K562 (cell line): ENCODE measurements at regions not wholly inside any gene's neighbourhood (a gene's known extent, or its start where the extent isn't known, plus 50 kb on each side); places are given as distances from the start of the nearest gene placed in this dataset.

Experiments used
- ATAC-seq: fragments of 200-7000 bp; cut with Tn5 transposase; 3 replicates; pipeline ENCODE4 v1.9.1; 2020; ENCODE audit warnings: moderate library complexity
- BruUV-seq: library from RNA; stranded (reverse); fragments of 400-500 nt; replicated peaks from 2 replicates; lab custom pipeline; 2021; lab: Mats Ljungman, UMichigan
- CTCF ChIA-PET: fragments of 300-600 bp; formaldehyde crosslinking; extraction: SDS; loops from one replicate; lab custom pipeline; 2021; ENCODE audit warnings: low intra/inter-chr PET ratio; lab: Yijun Ruan, JAX
- POLR2A ChIA-PET: fragments of 300-600, 350-650 bp; sonication (Branson Sonifier 250); formaldehyde crosslinking; extraction: SDS; loops from one replicate; lab custom pipeline; 2021; ENCODE audit warnings: antibody characterized with exemption, inconsistent platforms; lab: Yijun Ruan, JAX
- DNase-seq, 4 experiments: peaks; one replicate each; pipeline versions ENCODE4 v3.0.0 to v3.0.0-alpha.2; 2011 to 2018; ENCODE audit warnings: low spot score in 3 of 4, mixed read lengths in 3 of 4; ENCODE audit errors: extremely low read depth in 1 of 4
- FAIRE-seq: peaks from 2 replicates; lab custom pipeline; 2011; peaks lifted over from hg19 to GRCh38; lab: Jason Lieb, UNC
- H2AFZ ChIP-seq: 2 replicates; pipeline ENCODE4 v1.6.0; 2011; ENCODE audit warnings: low read depth, low read length, control low read depth, inconsistent platforms
- H3K27ac ChIP-seq: fragments of 200-600 bp; 3 replicates; pipeline ENCODE4 v1.8.0; 2011; ENCODE audit warnings: low read depth, mild to moderate bottlenecking, control low read depth, inconsistent platforms, low read length, moderate library complexity, mixed read lengths; ENCODE audit errors: extremely low read depth
- H3K27me3 ChIP-seq, 2 experiments: fragments of 300-600 bp in 1 of 2; 2 replicates in 1 of 2; 3 replicates in 1 of 2; pipeline versions ENCODE4 v1.6.0 to v1.8.0; 2011; ENCODE audit warnings: inconsistent platforms in 2 of 2, low read length in 2 of 2, mild to moderate bottlenecking in 1 of 2, mixed read lengths in 1 of 2, moderate library complexity in 1 of 2; ENCODE audit not compliant: control insufficient read depth in 2 of 2, insufficient read depth in 2 of 2
- H3K36me3 ChIP-seq: fragments of 300-600 bp; 3 replicates; pipeline ENCODE4 v1.8.0; 2011; ENCODE audit warnings: mild to moderate bottlenecking, low read length, inconsistent platforms; ENCODE audit not compliant: control insufficient read depth, insufficient read depth
- H3K4me1 ChIP-seq, 2 experiments: fragments of 200-600 bp in 1 of 2; replicated peaks in 1 of 2; 2 replicates in 1 of 2; 3 replicates in 1 of 2; pipeline versions ENCODE4 v1.5.1 to v1.8.0; 2011; ENCODE audit warnings: inconsistent platforms in 2 of 2, low read length in 2 of 2, mild to moderate bottlenecking in 1 of 2, mixed read lengths in 1 of 2, moderate library complexity in 1 of 2; ENCODE audit not compliant: control insufficient read depth in 2 of 2, insufficient read depth in 2 of 2
- H3K4me2 ChIP-seq: 2 replicates; pipeline ENCODE4 v1.6.1; 2011; ENCODE audit warnings: low read length, control low read depth, inconsistent platforms, mixed read lengths; ENCODE audit not compliant: insufficient read depth
- H3K4me3 ChIP-seq: fragments of 200-600 bp; sonication (generic), shearing (Covaris generic); 2 replicates; pipeline ENCODE4 v1.5.1; 2016; ENCODE audit warnings: control low read depth, inconsistent platforms
- H3K79me2 ChIP-seq: fragments of 200-600 bp; 3 replicates; pipeline ENCODE4 v1.8.0; 2011; ENCODE audit warnings: low read length, inconsistent platforms; ENCODE audit not compliant: control insufficient read depth, insufficient read depth
- H3K9ac ChIP-seq, 2 experiments: 2 replicates each; pipeline versions ENCODE4 v1.6.0 to v1.6.1; 2011; ENCODE audit warnings: low read depth in 2 of 2, low read length in 2 of 2, control low read depth in 1 of 2, inconsistent platforms in 1 of 2, mild to moderate bottlenecking in 1 of 2, mixed read lengths in 1 of 2; ENCODE audit not compliant: insufficient read depth in 1 of 2
- H3K9me1 ChIP-seq: one replicate; pipeline ENCODE4 v1.6.0; 2011; ENCODE audit warnings: inconsistent platforms, mild to moderate bottlenecking, low read length, moderate library complexity; ENCODE audit not compliant: control insufficient read depth, insufficient read depth
- H3K9me3 ChIP-seq: replicated peaks from 2 replicates; pipeline ENCODE4 v1.5.1; 2011; ENCODE audit warnings: low read depth, low read length, inconsistent platforms; ENCODE audit not compliant: control insufficient read depth, insufficient read depth
- H4K20me1 ChIP-seq: replicated peaks from 2 replicates; pipeline ENCODE4 v1.6.1; 2011; ENCODE audit warnings: low read length, inconsistent platforms, mixed read lengths; ENCODE audit not compliant: control insufficient read depth, insufficient read depth
- E4F1 ChIP-seq: fragments of 250-450 bp; sonication (Bioruptor Pico); IDR thresholded peaks from 2 replicates; pipeline ENCODE4 v1.5.0; 2021; ENCODE audit warnings: mild to moderate bottlenecking, borderline replicate concordance
- TBP ChIP-seq: optimal IDR thresholded peaks from 2 replicates; pipeline ENCODE3; 2011; ENCODE audit warnings: low read depth, low read length, improper control_type of control experiment
- ZBTB2 ChIP-seq: fragments of 450-650 bp; IDR thresholded peaks from 2 replicates; pipeline ENCODE4 v1.6.1; 2016; ENCODE audit warnings: antibody characterized with exemption
- ZFP1 ChIP-seq: fragments of 450-650 bp; formaldehyde crosslinking; IDR thresholded peaks from 2 replicates; pipeline ENCODE4 v1.4.0; 2020; ENCODE audit warnings: mild to moderate bottlenecking, mixed read lengths
- ZFP30 ChIP-seq: fragments of 250-450 bp; sonication (Bioruptor Pico); IDR thresholded peaks from 2 replicates; pipeline ENCODE4 v1.8.0; 2022; ENCODE audit warnings: moderate library complexity, mild to moderate bottlenecking, inconsistent platforms, borderline replicate concordance
- ZFP36 ChIP-seq: fragments of 150-350 bp; IDR thresholded peaks from 2 replicates; pipeline ENCODE4 v1.6.1; 2018; ENCODE audit warnings: low read length, low read depth; ENCODE audit not compliant: partially characterized antibody
- ZHX1 ChIP-seq: fragments of 150-350 bp; conservative IDR thresholded peaks from 2 replicates; pipeline ENCODE4 v1.6.1; 2014; ENCODE audit warnings: low read length
- ZNF280A ChIP-seq: fragments of 450-650 bp; IDR thresholded peaks from 2 replicates; pipeline ENCODE4 v1.6.1; 2018; ENCODE audit warnings: mild to moderate bottlenecking, low read depth; ENCODE audit not compliant: partially characterized antibody
- ZNF354B ChIP-seq: fragments of 250-450 bp; sonication (Bioruptor Pico); IDR thresholded peaks from 2 replicates; pipeline ENCODE4 v1.4.0; 2020
- ZNF551 ChIP-seq: fragments of 250-450 bp; sonication (Bioruptor Pico); IDR thresholded peaks from 2 replicates; pipeline ENCODE4 v1.5.0; 2021; ENCODE audit warnings: mild to moderate bottlenecking, moderate library complexity
- in situ Hi-C: fragments of 300-500 bp; cut with MboI; formaldehyde crosslinking; loops from 4 replicates; pipeline ENCODE4 v1.15.0; 2018; ENCODE audit warnings: inconsistent platforms, mixed read lengths
- intact Hi-C: fragments of 100-400 bp; cut with micrococcal nuclease; formaldehyde crosslinking; loops from 2 replicates; pipeline ENCODE4 v1.14.2; 2022

- Histone ChIP-seq H3K27me3 (no peaks in the 10 kb centered on the region), H3K4me3 (no peak overlapping the region), H3K9me3 (no peaks in the 10 kb centered on the region), H3K4me1 (no peaks in the 10 kb centered on the region), H3K27ac (no peak overlapping the region), H3K9me1 (no peaks in the 10 kb centered on the region), H3K36me3 (no peaks in the 10 kb centered on the region), H4K20me1 (no peaks in the 10 kb centered on the region), H2AFZ (no peak overlapping the region), H3K4me2 (no peak overlapping the region), H3K79me2 (no peaks in the 10 kb centered on the region), H3K9ac (no peak overlapping the region)
- BruUV-seq = no TSS peak
- ATAC-seq = no peak
- ChIA-PET POLR2A (no interaction called here), CTCF (no interaction called here)
- in situ Hi-C loops = no loop called here
- intact Hi-C loops = no loop called here
- no peak for TF ChIP-seq ZFP1
- no peak for TF ChIP-seq ZNF280A
- no peak for TF ChIP-seq ZFP30
- TF ChIP-seq E4F1 (CRISPR knock-in tag) = no peak
- no peak for TF ChIP-seq TBP
- TF ChIP-seq ZNF551 (CRISPR knock-in tag) = no peak
- no peak for TF ChIP-seq ZNF354B (CRISPR knock-in tag)
- no peak for TF ChIP-seq ZFP36
- TF ChIP-seq ZBTB2 = no peak
- TF ChIP-seq ZHX1 = no peak
- DNase-seq = no peak
- FAIRE-seq = no peak
Observed at GRCh38 chr11:26263769-26264168, 68.2 kb upstream of the ANO3 start.
